Bronchial epithelial cell (primary cell): ENCODE measurements at regions not wholly inside any gene's neighbourhood (a gene's known extent, or its start where the extent isn't known, plus 50 kb on each side); places are given as distances from the start of the nearest gene placed in this dataset.

Experiments
- DNase-seq: peaks from one replicate; pipeline ENCODE4 v3.0.0-alpha.2; 2010; ENCODE audit warnings: low read depth
- FAIRE-seq: peaks from 2 replicates; lab custom pipeline; 2011; peaks lifted over from hg19 to GRCh38; lab: Jason Lieb, UNC
- H3K27me3 ChIP-seq: 2 replicates; pipeline ENCODE4 v1.5.1; 2011; ENCODE audit warnings: low read length; ENCODE audit not compliant: control insufficient read depth, insufficient read depth
- H3K36me3 ChIP-seq: 2 replicates; pipeline ENCODE4 v1.5.1; 2011; ENCODE audit warnings: low read length; ENCODE audit not compliant: control insufficient read depth, insufficient read depth
- H3K4me3 ChIP-seq: 2 replicates; pipeline ENCODE4 v1.5.1; 2011; ENCODE audit warnings: mild to moderate bottlenecking, low read depth, low read length, control low read depth
- TF ChIP-seq, protein P1 (sequence below): IDR thresholded peaks from 2 replicates; pipeline ENCODE4 v1.5.1; 2011; ENCODE audit warnings: mild to moderate bottlenecking, moderate library complexity, low read length, control low read depth, inconsistent platforms; ENCODE audit not compliant: insufficient read depth, severe bottlenecking

DNA sequence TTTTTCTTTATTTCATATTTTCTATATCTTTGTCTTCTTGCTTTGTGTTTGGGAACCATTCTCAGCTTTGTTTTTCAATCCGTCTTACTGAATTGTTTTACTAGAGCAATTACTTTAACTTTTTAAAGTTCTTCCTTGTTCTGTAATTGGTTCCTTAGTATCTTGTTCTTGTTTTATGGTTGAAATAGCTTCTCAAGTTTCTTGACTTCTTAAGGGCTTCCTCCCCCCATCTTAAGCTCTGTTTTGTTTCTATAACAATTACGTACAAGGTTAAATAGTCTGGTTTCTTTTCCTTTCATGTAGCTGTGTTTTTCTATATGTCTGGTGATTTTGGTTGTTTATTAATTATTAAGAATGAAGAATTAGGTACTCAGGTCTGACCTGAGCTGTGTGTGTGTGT is 158.0 kb downstream of the SDHAF3 start:
- DNase-seq (no peak), FAIRE-seq (no peak)
- H3K4me3 ChIP-seq, result no peak overlapping the region
- H3K36me3 ChIP-seq, result no peaks in the 10 kb centered on the region
- H3K27me3 ChIP-seq, result no peaks in the 10 kb centered on the region
- TF ChIP-seq, protein P1, sequence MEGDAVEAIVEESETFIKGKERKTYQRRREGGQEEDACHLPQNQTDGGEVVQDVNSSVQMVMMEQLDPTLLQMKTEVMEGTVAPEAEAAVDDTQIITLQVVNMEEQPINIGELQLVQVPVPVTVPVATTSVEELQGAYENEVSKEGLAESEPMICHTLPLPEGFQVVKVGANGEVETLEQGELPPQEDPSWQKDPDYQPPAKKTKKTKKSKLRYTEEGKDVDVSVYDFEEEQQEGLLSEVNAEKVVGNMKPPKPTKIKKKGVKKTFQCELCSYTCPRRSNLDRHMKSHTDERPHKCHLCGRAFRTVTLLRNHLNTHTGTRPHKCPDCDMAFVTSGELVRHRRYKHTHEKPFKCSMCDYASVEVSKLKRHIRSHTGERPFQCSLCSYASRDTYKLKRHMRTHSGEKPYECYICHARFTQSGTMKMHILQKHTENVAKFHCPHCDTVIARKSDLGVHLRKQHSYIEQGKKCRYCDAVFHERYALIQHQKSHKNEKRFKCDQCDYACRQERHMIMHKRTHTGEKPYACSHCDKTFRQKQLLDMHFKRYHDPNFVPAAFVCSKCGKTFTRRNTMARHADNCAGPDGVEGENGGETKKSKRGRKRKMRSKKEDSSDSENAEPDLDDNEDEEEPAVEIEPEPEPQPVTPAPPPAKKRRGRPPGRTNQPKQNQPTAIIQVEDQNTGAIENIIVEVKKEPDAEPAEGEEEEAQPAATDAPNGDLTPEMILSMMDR, result no peak

DNA sequence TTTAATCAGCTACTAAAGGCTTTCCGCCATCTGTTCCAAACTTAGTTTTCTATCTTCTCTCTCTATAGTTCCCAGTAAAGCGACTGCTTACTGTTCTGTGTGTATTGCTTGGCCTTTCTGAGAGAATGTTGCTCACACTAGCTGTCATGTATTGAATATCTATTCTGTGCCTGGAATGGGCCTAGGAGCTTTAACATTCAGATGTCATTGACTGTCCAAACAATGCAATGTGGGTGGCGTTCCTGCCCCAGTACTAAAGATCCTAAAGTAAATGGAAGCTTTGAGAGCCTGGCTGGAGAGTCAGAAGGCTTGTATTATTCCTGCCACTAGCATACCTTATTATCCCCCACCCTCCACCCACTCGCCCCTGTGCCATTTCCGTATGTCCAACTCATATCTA is 163.5 kb downstream of the SDHAF3 start:
- H3K4me3 ChIP-seq, result no peak overlapping the region
- no peaks in the 10 kb centered on the region for H3K36me3 ChIP-seq
- no peak for DNase-seq
- TF ChIP-seq, protein P1, result no peak
- H3K27me3 ChIP-seq, result no peaks in the 10 kb centered on the region
- FAIRE-seq, result no peak

DNA sequence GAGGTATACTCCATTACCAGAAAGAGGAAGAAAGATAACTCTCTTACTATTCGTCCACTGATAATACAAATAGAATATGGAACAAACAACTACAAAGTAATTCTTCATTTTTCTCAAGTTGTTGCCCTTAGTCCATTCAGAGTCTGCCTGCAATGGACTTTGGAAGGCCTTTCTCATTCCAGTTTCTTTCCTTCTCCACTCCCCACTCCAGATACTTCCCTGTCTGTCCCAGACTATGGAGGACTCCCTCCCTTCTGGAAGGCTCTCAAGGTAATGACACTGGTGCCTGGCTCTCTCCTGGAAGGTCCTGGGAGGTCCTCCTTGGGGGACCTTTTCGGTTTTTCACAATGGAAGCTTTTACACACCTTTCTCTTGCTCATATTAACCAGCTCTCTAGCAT is 167.8 kb downstream of the SDHAF3 start:
- FAIRE-seq (no peak), DNase-seq (no peak)
- Histone ChIP-seq H3K27me3 (no peaks in the 10 kb centered on the region), H3K4me3 (no peak overlapping the region), H3K36me3 (no peaks in the 10 kb centered on the region)
- TF ChIP-seq, protein P1, result no peak

DNA sequence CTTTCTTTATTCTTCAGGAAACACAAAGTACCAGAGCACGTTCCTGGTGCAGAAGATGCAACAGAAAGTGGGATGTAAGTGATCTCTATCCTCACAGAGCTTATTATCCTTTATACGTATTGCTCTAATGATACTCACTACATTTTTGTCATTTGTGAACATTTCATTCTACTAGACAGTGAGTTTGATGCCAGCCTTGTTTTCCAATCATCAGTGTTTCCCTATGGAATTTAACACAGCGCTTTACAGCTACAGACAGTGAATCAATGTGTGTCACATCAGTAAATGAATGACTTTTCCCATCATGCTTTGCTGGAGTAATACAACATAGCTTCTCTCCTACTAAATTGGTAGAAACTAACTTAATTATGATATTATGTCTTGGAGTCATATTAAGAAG is 175.5 kb downstream of the SDHAF3 start:
- DNase-seq (no peak), FAIRE-seq (no peak)
- Histone ChIP-seq H3K4me3 (no peak overlapping the region), H3K27me3 (no peaks in the 10 kb centered on the region), H3K36me3 (no peaks in the 10 kb centered on the region)
- TF ChIP-seq, protein P1, result no peak

DNA sequence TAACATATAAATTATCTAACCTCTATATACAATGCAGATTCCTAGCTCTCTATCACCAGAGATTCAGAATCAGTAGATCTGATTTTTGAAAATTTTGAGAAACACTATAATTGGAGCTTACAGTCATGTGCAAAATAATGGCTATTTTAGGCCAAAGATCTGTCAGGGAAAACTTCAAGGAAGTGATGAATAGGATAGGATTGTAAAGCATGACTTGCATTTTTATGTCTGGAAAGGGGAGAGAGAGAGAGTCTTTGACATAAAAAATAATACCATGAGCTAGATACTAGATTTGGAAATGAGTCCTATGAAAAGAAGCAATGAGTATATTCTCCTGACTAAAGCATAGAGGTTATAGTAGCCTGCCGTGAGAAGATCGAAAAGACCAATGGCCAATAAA is 181.1 kb downstream of the SDHAF3 start:
- no peak for FAIRE-seq

DNA sequence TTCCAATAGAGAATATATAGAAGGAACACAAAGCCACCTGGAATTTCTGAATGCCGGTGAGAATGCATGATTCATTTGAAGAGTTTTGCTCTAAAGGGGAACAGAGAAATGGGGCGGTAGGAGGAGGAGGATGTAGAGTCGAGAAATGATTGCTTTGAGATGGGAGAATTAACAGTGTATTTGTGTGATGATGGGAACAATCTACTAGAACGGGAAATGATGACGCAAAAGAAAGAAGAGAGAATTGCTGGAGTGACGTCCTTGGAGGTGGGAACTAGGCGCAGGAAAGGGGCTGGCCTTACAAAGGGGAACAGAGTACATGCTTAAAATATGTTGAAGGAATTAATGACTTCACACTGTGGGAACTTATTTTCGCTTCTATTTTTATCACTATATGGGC is 188.1 kb downstream of the SDHAF3 start:
- H3K36me3 ChIP-seq, result no peaks in the 10 kb centered on the region
- TF ChIP-seq, protein P1, result no peak
- no peaks in the 10 kb centered on the region for H3K27me3 ChIP-seq
- no peak overlapping the region for H3K4me3 ChIP-seq
- FAIRE-seq, result no peak
- no peak for DNase-seq

More for the DNA sequence above, 181.1 kb downstream of the SDHAF3 start:
- peak; percentile 33 for DNase-seq
- no peaks in the 10 kb centered on the region for H3K27me3 ChIP-seq
- H3K36me3 ChIP-seq, result no peaks in the 10 kb centered on the region
- H3K4me3 ChIP-seq, result no peak overlapping the region
- TF ChIP-seq, protein P1, result no peak
